Thyroid gland (tissue), 4 donors: ENCODE measurements at regions not wholly inside any gene's neighbourhood (a gene's known extent, or its start where the extent isn't known, plus 50 kb on each side); places are given as distances from the start of the nearest gene placed in this dataset.
"Not testable (repeated sequence)": the region's sequence is repeated elsewhere in the genome, so short reads cannot be mapped to it uniquely, and the experiment has no call there.

ENCODE experiments used
- DNase-seq, 2 donors: peaks; one replicate each; pipeline ENCODE4 v3.0.0-alpha.2; 2019
- H3K27ac ChIP-seq, 3 donors: fragments of 200-600 bp; sonication (generic); 1 replicate in 2 of 3; 2 replicates in 1 of 3; pipeline ENCODE4 v1.5.1; 2016 to 2019; ENCODE audit warnings: mild to moderate bottlenecking in 1 of 3, moderate library complexity in 1 of 3
- H3K27me3 ChIP-seq: fragments of 200-600 bp; sonication (generic); one replicate; pipeline ENCODE4 v1.5.1; 2019
- H3K36me3 ChIP-seq, 2 donors: fragments of 200-600 bp; sonication (generic); one replicate each; pipeline ENCODE4 v1.5.1; 2016 to 2019
- H3K4me1 ChIP-seq, 2 donors: fragments of 200-600 bp; sonication (generic); one replicate each; pipeline ENCODE4 v1.5.1; 2017 to 2019
- H3K4me3 ChIP-seq, 3 donors: fragments of 200-600 bp; sonication (generic); replicated peaks in 1 of 3; 1 replicate in 2 of 3; 2 replicates in 1 of 3; pipeline ENCODE4 v1.5.1; 2016; ENCODE audit warnings: mild to moderate bottlenecking in 1 of 3
- H3K9me3 ChIP-seq: fragments of 200-600 bp; sonication (generic); one replicate; pipeline ENCODE4 v1.5.1; 2017
- CTCF ChIP-seq, 6 experiments: fragments of 200-600 bp in 3 of 6; fragments of 450-650 bp in 3 of 6; sonication (generic) in 3 of 6; IDR thresholded peaks; one replicate each; pipeline ENCODE4 v1.5.1; 2016 to 2019; ENCODE audit warnings: antibody characterized with exemption in 6 of 6, mild to moderate bottlenecking in 2 of 6, inconsistent platforms in 1 of 6, moderate library complexity in 1 of 6
- POLR2A ChIP-seq, 2 donors: fragments of 450-650 bp; IDR thresholded peaks; one replicate each; pipeline ENCODE4 v1.6.1; 2017; ENCODE audit warnings: antibody characterized with exemption in 2 of 2, mild to moderate bottlenecking in 2 of 2, moderate library complexity in 1 of 2
- WGBS, 2 donors: methylation state at CpG; one replicate each; pipeline ENCODE4 v1.1.5; 2017; 5-methylcytosine and 5-hydroxymethylcytosine counted together
- intact Hi-C: fragments of 100-400 bp; cut with DNase I; formaldehyde crosslinking; loops from one replicate; pipeline ENCODE4 v1.15.1; 2023

GRCh38 chr6:76861403-76861802 is 601.9 kb downstream of the HTR1B start:
- Histone ChIP-seq H3K4me1 (no peaks in the 10 kb centered on the region), H3K9me3 (no peaks in the 10 kb centered on the region), H3K27ac (no peak overlapping the region), H3K36me3 (no peaks in the 10 kb centered on the region), H3K4me3 (no peak overlapping the region), H3K27me3 (no peaks in the 10 kb centered on the region)
- DNase-seq = no peak
- 45 to 60% methylated on average over 2 of the region's 2 CpGs for WGBS, 2 donors
- intact Hi-C loops = no loop called here
- TF ChIP-seq POLR2A (IDR thresholded peaks at IDR 0.05) (no peak), CTCF (IDR thresholded peaks at IDR 0.05) (peak in 1 of 6 experiments; percentile 20)

GRCh38 chr6:76856065-76856464 is 607.2 kb downstream of the HTR1B start:
- DNase-seq = no peak
- TF ChIP-seq POLR2A (IDR thresholded peaks at IDR 0.05) (no peak), CTCF (IDR thresholded peaks at IDR 0.05) (no peak)
- no peaks in the 10 kb centered on the region for H3K27me3 ChIP-seq
- no peaks in the 10 kb centered on the region for H3K4me1 ChIP-seq
- H3K27ac ChIP-seq = no peak overlapping the region
- 88 to 89% methylated on average over 5 of the region's 5 CpGs for WGBS, 2 donors
- intact Hi-C loops = no loop called here
- H3K4me3 ChIP-seq = no peak overlapping the region
- H3K9me3 ChIP-seq = no peaks in the 10 kb centered on the region
- no peaks in the 10 kb centered on the region for H3K36me3 ChIP-seq

- H3K4me1 ChIP-seq = no peaks in the 10 kb centered on the region
- no peak for TF ChIP-seq POLR2A (IDR thresholded peaks at IDR 0.05)
- no peak for TF ChIP-seq CTCF (IDR thresholded peaks at IDR 0.05)
- intact Hi-C loops = no loop called here
- DNase-seq = no peak
- no peaks in the 10 kb centered on the region for H3K9me3 ChIP-seq
- H3K27ac ChIP-seq = no peak overlapping the region
- no peaks in the 10 kb centered on the region for H3K27me3 ChIP-seq
- no peak overlapping the region for H3K4me3 ChIP-seq
- no peaks in the 10 kb centered on the region for H3K36me3 ChIP-seq
- 60 to 61% methylated on average over 1 of the region's 1 CpG for WGBS, 2 donors
Measured at GRCh38 chr6:76852776-76853175, 610.5 kb downstream of the HTR1B start.

GRCh38 chr6:76849274-76849970 is 613.9 kb downstream of the HTR1B start:
- H3K36me3 ChIP-seq, H3K4me3 ChIP-seq, H3K4me1 ChIP-seq, H3K27me3 ChIP-seq, H3K9me3 ChIP-seq, intact Hi-C loops: not testable (repeated sequence)
- H3K27ac ChIP-seq = peak overlapping the region in 1 of 3 donors; percentile 36
- WGBS, 2 donors = 49 to 54% methylated on average over 9 of the region's 9 CpGs
- DNase-seq = peak; percentile 55 to 65

GRCh38 chr6:76843054-76843822 is 620.1 kb downstream of the HTR1B start:
- intact Hi-C loops = no loop called here

More at GRCh38 chr6:76843054-76843822, 620.1 kb downstream of the HTR1B start:
- Histone ChIP-seq H3K4me3 (no peak overlapping the region), H3K27me3 (no peaks in the 10 kb centered on the region), H3K27ac (no peak overlapping the region), H3K9me3 (no peaks in the 10 kb centered on the region), H3K4me1 (no peaks in the 10 kb centered on the region), H3K36me3 (no peaks in the 10 kb centered on the region)
- 0% methylated on average over 1 of the region's 1 CpG for WGBS, 2 donors
- DNase-seq = no peak
- TF ChIP-seq POLR2A (IDR thresholded peaks at IDR 0.05) = no peak
- no peak for TF ChIP-seq CTCF (IDR thresholded peaks at IDR 0.05)
